Astrocyte of the cerebellum (primary cell): ENCODE measurements at regions not wholly inside any gene's neighbourhood (a gene's known extent, or its start where the extent isn't known, plus 50 kb on each side); places are given as distances from the start of the nearest gene placed in this dataset.

Source experiments
- DNase-seq: peaks from one replicate; pipeline ENCODE4 v3.0.0-alpha.2; 2011; ENCODE audit warnings: low read depth
- H3K4me3 ChIP-seq: 2 replicates; pipeline ENCODE4 v1.5.1; 2011; ENCODE audit warnings: mild to moderate bottlenecking, low read depth, low read length, moderate library complexity
- in situ Hi-C: cut with HindIII; loops from 2 replicates; pipeline ENCODE4 v1.10.0; 2017; ENCODE audit warnings: low sequenced_read_pairs
- TF ChIP-seq, protein P1 (sequence below): IDR thresholded peaks from 2 replicates; pipeline ENCODE4 v1.5.1; 2012; ENCODE audit warnings: low read length, low read depth, moderate library complexity, mild to moderate bottlenecking; ENCODE audit errors: missing control alignments

DNA sequence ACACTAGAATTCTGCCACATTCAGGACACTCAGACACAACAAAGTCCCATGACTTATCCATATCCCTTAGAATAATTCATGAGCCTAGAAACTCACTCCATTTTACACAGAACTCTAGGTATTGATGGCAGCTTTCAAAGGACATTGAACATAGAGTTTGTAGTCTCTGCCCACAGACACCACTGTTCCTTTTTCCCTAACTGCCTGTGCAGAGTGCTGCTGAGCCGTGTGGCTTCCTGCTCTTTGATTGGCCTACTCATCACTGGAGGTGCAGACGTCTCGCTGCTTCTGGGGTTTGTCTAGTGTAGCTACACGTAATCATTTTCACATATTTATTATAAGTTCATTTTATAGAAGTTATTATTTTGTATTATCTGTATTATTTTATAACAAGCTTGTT, 407.6 kb downstream of the PREX1 start:
- TF ChIP-seq, protein P1, sequence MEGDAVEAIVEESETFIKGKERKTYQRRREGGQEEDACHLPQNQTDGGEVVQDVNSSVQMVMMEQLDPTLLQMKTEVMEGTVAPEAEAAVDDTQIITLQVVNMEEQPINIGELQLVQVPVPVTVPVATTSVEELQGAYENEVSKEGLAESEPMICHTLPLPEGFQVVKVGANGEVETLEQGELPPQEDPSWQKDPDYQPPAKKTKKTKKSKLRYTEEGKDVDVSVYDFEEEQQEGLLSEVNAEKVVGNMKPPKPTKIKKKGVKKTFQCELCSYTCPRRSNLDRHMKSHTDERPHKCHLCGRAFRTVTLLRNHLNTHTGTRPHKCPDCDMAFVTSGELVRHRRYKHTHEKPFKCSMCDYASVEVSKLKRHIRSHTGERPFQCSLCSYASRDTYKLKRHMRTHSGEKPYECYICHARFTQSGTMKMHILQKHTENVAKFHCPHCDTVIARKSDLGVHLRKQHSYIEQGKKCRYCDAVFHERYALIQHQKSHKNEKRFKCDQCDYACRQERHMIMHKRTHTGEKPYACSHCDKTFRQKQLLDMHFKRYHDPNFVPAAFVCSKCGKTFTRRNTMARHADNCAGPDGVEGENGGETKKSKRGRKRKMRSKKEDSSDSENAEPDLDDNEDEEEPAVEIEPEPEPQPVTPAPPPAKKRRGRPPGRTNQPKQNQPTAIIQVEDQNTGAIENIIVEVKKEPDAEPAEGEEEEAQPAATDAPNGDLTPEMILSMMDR: no peak
- no peak for DNase-seq
- in situ Hi-C loops: no loop called here

DNA sequence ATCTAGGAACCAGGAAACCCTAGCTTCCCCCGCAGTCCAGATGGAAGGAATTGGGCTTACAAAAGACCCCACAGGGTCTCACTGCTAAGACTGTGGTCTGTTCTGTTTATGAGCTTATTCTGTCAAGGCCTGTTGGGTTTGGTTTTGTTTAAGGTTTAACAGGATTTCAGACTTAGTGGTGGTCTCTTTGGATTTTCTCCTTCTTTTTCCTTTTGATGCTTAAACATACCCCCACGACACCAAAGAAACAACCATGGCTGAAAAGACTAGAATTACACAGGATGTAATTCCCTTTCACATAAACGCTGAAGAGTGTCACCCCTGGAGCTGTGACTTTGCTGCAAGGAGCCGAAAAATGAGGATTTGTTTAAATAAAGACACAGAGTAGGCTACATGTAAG, 408.6 kb downstream of the PREX1 start:
- in situ Hi-C loops: loop anchor here (5.0 kb wide), 1 partner anchor 87 kb away; no protein-coding TSS in a partner anchor
- H3K4me3 ChIP-seq: no peak overlapping the region
- TF ChIP-seq, protein P1: no peak
- no peak for DNase-seq

More for the DNA sequence above, 407.6 kb downstream of the PREX1 start:
- H3K4me3 ChIP-seq: no peak overlapping the region

DNA sequence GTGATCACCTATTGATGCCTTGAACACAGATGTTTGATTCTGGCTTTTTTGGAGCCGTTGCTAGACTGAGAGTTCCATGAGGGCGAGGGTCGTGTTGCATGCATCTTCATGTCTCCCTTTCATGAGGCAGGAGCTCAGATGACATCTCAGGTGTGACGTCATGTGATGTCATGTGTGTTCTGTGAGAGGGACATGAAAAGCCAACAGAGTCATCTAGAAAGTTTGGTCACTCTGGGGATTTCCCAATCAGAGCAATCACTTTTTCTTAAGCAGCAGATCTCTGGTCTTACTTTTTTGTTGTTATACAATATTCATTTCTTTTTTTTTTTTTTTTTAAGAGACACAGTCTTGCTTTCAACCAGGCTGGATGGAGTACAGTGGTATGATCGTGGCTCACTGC, 411.8 kb downstream of the PREX1 start:
- in situ Hi-C loops: loop anchor here (5.0 kb wide), 1 partner anchor 84 kb away; no protein-coding TSS in a partner anchor
- no peak for DNase-seq
- TF ChIP-seq, protein P1: no peak
- H3K4me3 ChIP-seq: no peak overlapping the region

DNA sequence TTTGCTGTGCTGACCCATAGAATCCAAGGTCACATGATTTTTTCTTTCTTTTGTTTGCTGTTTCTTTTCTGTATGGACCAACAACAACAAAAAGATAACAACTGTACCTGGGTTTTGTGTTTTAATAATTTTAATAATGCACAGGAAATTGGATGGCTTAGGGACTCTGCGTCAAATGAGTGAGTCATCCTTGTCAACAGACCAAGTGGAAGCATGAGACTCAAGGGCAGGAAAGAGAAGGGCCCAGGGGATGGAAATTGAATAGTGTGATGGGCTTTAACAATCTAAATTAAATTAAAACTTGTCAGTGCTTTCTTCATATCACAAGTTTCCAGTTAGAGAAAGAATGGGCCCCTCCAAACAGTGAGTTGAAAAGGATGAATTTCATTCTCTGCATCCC, 413.0 kb downstream of the PREX1 start:
- no peak for DNase-seq
- no peak overlapping the region for H3K4me3 ChIP-seq
- TF ChIP-seq, protein P1: no peak
- in situ Hi-C loops: loop anchor here (5.0 kb wide), 1 partner anchor 82 kb away; no protein-coding TSS in a partner anchor

DNA sequence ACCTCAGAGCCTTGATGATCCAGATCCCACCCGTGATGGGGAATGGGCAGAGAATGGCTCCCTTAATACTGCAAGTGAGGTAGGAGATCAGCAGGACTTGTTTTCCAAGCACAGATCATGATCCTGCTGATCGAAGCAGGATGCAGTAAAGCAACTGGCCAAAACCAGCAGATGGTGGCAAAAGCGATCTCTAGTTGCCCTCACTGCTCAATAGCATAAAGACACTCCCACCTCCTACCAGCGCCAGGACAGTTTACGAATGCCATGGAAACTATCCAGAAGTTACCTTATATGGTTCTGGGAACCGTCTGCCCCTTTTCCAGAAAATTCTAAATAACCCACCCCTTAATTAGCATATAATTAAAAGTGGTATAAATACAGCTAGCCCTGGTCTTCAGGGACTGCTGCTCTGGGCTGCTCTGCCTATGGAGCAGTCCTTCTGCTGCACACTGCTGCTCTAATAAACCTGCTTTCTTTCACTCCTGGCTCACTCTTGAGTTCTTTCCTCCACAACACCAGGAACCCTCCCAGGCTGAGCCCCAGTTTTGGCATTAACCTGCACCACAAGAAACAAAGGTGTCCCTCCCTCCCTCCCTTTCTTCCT, 415.8 kb downstream of the PREX1 start:
- no peak for DNase-seq
- in situ Hi-C loops: no loop called here
- no peak overlapping the region for H3K4me3 ChIP-seq
- TF ChIP-seq, protein P1: no peak

DNA sequence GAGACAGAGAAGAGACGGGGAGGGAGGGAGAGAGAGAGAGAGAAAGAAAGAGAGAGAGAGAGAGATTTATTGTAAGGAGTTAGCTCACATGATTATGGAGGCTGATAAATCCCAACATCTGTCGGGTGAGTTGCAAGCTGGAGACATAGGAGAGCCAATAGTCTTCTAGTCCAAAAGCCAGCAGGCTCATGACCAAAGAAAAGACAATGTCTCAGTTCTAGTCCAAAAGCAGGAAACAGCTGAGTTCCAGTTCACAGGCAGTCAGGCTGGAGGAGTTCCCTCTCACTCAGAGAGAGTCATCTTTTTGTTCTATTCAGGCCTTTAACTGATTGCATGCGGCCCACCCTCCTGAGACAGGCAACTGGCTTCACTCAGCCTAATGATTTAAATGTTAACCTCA, 416.6 kb downstream of the PREX1 start:
- TF ChIP-seq, protein P1: no peak
- no peak overlapping the region for H3K4me3 ChIP-seq
- in situ Hi-C loops: no loop called here
- DNase-seq: no peak
